HG02973 (cell line): ENCODE measurements at regions not wholly inside any gene's neighbourhood (a gene's known extent, or its start where the extent isn't known, plus 50 kb on each side); places are given as distances from the start of the nearest gene placed in this dataset.
"Not testable (repeated sequence)": the region's sequence is repeated elsewhere in the genome, so short reads cannot be mapped to it uniquely, and the experiment has no call there.

Experiments used
- ATAC-seq: cut with Tn5 transposase; IDR thresholded peaks from one replicate; pipeline ENCODE4 v1.9.1; 2021; ENCODE audit warnings: moderate library complexity; ENCODE audit not compliant: unreplicated experiment

- no peak for ATAC-seq
These were observed 69.2 kb downstream of the LYZL2 start for GRCh38 chr10:30560326-30560725.

- no peak for ATAC-seq
These were observed 70.4 kb downstream of the LYZL2 start for GRCh38 chr10:30559180-30559579.

- no peak for ATAC-seq
These were observed 71.1 kb downstream of the LYZL2 start for GRCh38 chr10:30558411-30558810.

- ATAC-seq = no peak
These were observed 71.7 kb downstream of the LYZL2 start for GRCh38 chr10:30557884-30558283.

GRCh38 chr10:30556189-30556588, 73.4 kb downstream of the LYZL2 start:
- no peak for ATAC-seq

GRCh38 chr10:30555465-30555864, 74.1 kb downstream of the LYZL2 start:
- no peak for ATAC-seq

GRCh38 chr10:30554440-30554825, 75.1 kb downstream of the LYZL2 start:
- no peak for ATAC-seq

- no peak for ATAC-seq
These were observed 75.7 kb downstream of the LYZL2 start for GRCh38 chr10:30553626-30554439.

- no peak for ATAC-seq
These were observed 76.4 kb downstream of the LYZL2 start for GRCh38 chr10:30553018-30553625.

GRCh38 chr10:30550967-30551815, 78.4 kb downstream of the LYZL2 start:
- ATAC-seq = no peak

- ATAC-seq = not testable (repeated sequence)
These were observed 80.3 kb downstream of the LYZL2 start for GRCh38 chr10:30549134-30549687.

GRCh38 chr10:30546511-30546910, 83.0 kb downstream of the LYZL2 start:
- ATAC-seq = no peak

- no peak for ATAC-seq
These were observed 86.7 kb downstream of the LYZL2 start for GRCh38 chr10:30542895-30543288.

GRCh38 chr10:30542001-30542894, 87.3 kb downstream of the LYZL2 start:
- peak; percentile 50 for ATAC-seq

- ATAC-seq = no peak
These were observed 89.3 kb downstream of the LYZL2 start for GRCh38 chr10:30540276-30540675.

GRCh38 chr10:30538086-30538485, 91.5 kb downstream of the LYZL2 start:
- ATAC-seq = no peak

- ATAC-seq = no peak
These were observed 92.0 kb downstream of the LYZL2 start for GRCh38 chr10:30537586-30537985.

GRCh38 chr10:30537158-30537557, 92.4 kb downstream of the LYZL2 start:
- not testable (repeated sequence) for ATAC-seq

GRCh38 chr10:30536578-30536977, 93.0 kb downstream of the LYZL2 start:
- ATAC-seq = no peak

GRCh38 chr10:30535677-30536076, 93.9 kb downstream of the LYZL2 start:
- no peak for ATAC-seq
